ENCODE measurements at regions not wholly inside any gene's neighbourhood (a gene's known extent, or its start where the extent isn't known, plus 50 kb on each side); places are given as distances from the start of the nearest gene placed in this dataset.

- no peak for TF ChIP-seq CTCF (IDR thresholded peaks at IDR 0.05; ENCODE audit: control extremely low read depth, extremely low read depth, low read depth, missing control alignments)
- CTCF ChIA-PET: no interaction called here
- POLR2A ChIA-PET: no interaction called here
- no peak for DNase-seq (ENCODE audit: extremely low spot score)
Observed at GRCh38 chrX:122783918-122784317, 400.2 kb upstream of the GRIA3 start.

- no peak for DNase-seq (ENCODE audit: extremely low spot score)
- CTCF ChIA-PET: no interaction called here
- no peak for TF ChIP-seq CTCF (IDR thresholded peaks at IDR 0.05; ENCODE audit: control extremely low read depth, extremely low read depth, low read depth, missing control alignments)
- POLR2A ChIA-PET: no interaction called here
Observed at GRCh38 chrX:122787231-122787630, 396.8 kb upstream of the GRIA3 start.

GRCh38 chrX:122788216-122788615 is 395.9 kb upstream of the GRIA3 start:
- ChIA-PET POLR2A (no interaction called here), CTCF (no interaction called here)

GRCh38 chrX:122790376-122791095 is 393.5 kb upstream of the GRIA3 start:
- no peak for TF ChIP-seq CTCF (IDR thresholded peaks at IDR 0.05; ENCODE audit: control extremely low read depth, extremely low read depth, low read depth, missing control alignments)
- POLR2A ChIA-PET: no interaction called here
- CTCF ChIA-PET: no interaction called here
- no peak for DNase-seq (ENCODE audit: extremely low spot score)

More at GRCh38 chrX:122788216-122788615, 395.9 kb upstream of the GRIA3 start:
- no peak for DNase-seq (ENCODE audit: extremely low spot score)
- no peak for TF ChIP-seq CTCF (IDR thresholded peaks at IDR 0.05; ENCODE audit: control extremely low read depth, extremely low read depth, low read depth, missing control alignments)

- ChIA-PET CTCF (no interaction called here), POLR2A (no interaction called here)
- no peak for TF ChIP-seq CTCF (IDR thresholded peaks at IDR 0.05; ENCODE audit: control extremely low read depth, extremely low read depth, low read depth, missing control alignments)
- no peak for DNase-seq (ENCODE audit: extremely low spot score)
Observed at GRCh38 chrX:122813876-122814275, 370.2 kb upstream of the GRIA3 start.

GRCh38 chrX:122816288-122816687 is 367.8 kb upstream of the GRIA3 start:
- no peak for TF ChIP-seq CTCF (IDR thresholded peaks at IDR 0.05; ENCODE audit: control extremely low read depth, extremely low read depth, low read depth, missing control alignments)
- no peak for DNase-seq (ENCODE audit: extremely low spot score)
- ChIA-PET CTCF (no interaction called here), POLR2A (no interaction called here)
